HL-60 (cell line): ENCODE measurements at regions not wholly inside any gene's neighbourhood (a gene's known extent, or its start where the extent isn't known, plus 50 kb on each side); places are given as distances from the start of the nearest gene placed in this dataset.

Experiments used
- DNase-seq, 2 experiments: peaks; one replicate each; pipeline ENCODE4 v3.0.0-alpha.2; 2010 to 2020; ENCODE audit warnings: low read depth in 1 of 2, low spot score in 1 of 2
- H3K27ac ChIP-seq: fragments of 250-450 bp; sonication (Bioruptor Pico); replicated peaks from 2 replicates; pipeline ENCODE4 v1.5.1; 2020; ENCODE audit warnings: mild to moderate bottlenecking, moderate library complexity
- H3K27me3 ChIP-seq: fragments of 250-450 bp; sonication (Bioruptor Pico); 2 replicates; pipeline ENCODE4 v1.5.1; 2021; ENCODE audit warnings: mild to moderate bottlenecking, moderate library complexity; ENCODE audit not compliant: insufficient read depth, poor library complexity, severe bottlenecking
- H3K4me3 ChIP-seq: replicated peaks from 2 replicates; pipeline ENCODE4 v1.5.1; 2011; ENCODE audit warnings: mild to moderate bottlenecking, control low read depth, low read length; ENCODE audit not compliant: insufficient read depth
- GABPA ChIP-seq: IDR thresholded peaks from 2 replicates; pipeline ENCODE4 v1.6.1; 2012; ENCODE audit warnings: low read depth
- POLR2AphosphoS5 ChIP-seq: IDR thresholded peaks from 2 replicates; pipeline ENCODE4 v1.6.1; 2012; ENCODE audit warnings: low read depth
- SPI1 ChIP-seq: IDR thresholded peaks from 2 replicates; pipeline ENCODE4 v1.6.1; 2012; ENCODE audit warnings: low read depth, mild to moderate bottlenecking, borderline replicate concordance
- TF ChIP-seq, protein P1 (sequence below): IDR thresholded peaks from 2 replicates; pipeline ENCODE4 v1.6.1; 2012; ENCODE audit warnings: low read depth; ENCODE audit not compliant: insufficient replicate concordance
- TF ChIP-seq, protein P2 (sequence below): IDR thresholded peaks from one replicate; pipeline ENCODE4 v1.5.1; 2011; ENCODE audit warnings: low read length, control low read depth, inconsistent platforms; ENCODE audit not compliant: insufficient read depth

DNA sequence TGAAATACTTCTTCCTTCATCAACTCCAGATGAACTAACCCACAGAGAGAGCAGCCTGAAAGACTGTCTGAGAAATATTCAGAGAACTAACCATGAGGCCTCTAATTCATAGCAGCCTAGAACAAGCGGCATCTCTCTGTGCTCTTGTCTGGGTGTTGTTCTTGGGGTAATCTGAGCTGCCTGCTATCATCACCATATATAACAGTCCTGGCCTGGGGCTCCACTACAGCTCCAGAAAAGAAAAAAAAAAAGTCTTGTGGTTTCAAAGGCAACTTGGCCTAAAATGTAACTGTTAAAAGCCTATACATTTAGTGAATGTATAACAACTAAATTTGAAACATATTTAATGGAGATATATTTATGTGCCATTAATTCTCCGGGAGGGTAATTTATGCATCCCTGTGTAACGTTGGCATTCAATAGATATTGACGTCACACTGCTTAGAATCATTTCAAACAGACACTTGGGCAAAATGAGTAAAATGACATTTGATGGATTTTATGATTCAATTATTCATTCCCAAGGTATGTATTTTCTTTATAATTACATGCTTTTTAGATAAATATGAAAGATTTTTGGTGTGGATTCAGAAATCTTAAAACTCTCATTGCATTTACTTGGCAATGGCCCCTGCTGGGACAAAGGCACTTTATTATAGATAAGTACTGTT is 294.3 kb downstream of the HRH4 start:
- Histone ChIP-seq H3K27ac (no peak overlapping the region), H3K27me3 (peaks cover 4% of the 10 kb centered on the region), H3K4me3 (no peak overlapping the region)
- no peak for DNase-seq
- TF ChIP-seq, protein P1, sequence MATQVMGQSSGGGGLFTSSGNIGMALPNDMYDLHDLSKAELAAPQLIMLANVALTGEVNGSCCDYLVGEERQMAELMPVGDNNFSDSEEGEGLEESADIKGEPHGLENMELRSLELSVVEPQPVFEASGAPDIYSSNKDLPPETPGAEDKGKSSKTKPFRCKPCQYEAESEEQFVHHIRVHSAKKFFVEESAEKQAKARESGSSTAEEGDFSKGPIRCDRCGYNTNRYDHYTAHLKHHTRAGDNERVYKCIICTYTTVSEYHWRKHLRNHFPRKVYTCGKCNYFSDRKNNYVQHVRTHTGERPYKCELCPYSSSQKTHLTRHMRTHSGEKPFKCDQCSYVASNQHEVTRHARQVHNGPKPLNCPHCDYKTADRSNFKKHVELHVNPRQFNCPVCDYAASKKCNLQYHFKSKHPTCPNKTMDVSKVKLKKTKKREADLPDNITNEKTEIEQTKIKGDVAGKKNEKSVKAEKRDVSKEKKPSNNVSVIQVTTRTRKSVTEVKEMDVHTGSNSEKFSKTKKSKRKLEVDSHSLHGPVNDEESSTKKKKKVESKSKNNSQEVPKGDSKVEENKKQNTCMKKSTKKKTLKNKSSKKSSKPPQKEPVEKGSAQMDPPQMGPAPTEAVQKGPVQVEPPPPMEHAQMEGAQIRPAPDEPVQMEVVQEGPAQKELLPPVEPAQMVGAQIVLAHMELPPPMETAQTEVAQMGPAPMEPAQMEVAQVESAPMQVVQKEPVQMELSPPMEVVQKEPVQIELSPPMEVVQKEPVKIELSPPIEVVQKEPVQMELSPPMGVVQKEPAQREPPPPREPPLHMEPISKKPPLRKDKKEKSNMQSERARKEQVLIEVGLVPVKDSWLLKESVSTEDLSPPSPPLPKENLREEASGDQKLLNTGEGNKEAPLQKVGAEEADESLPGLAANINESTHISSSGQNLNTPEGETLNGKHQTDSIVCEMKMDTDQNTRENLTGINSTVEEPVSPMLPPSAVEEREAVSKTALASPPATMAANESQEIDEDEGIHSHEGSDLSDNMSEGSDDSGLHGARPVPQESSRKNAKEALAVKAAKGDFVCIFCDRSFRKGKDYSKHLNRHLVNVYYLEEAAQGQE = no peak

DNA sequence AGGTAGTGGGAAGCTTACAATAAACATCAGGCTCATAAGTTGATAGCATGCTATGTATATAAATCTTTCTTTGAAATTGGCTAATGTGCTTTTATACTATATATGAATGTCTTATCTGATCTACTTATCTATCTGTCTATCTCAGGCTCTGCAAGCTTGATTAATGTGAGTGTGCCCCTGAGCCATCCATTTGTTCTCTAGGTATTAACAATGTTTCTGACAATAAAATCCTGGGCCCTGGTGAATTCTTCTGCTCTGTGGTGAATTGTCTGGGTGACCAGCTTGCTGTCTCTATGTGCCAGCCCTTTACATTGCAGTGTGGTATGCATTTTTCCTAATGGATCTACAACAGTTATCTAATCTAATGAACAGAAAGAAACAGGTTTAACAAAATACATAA is 295.9 kb downstream of the HRH4 start:
- no peak overlapping the region for H3K27ac ChIP-seq
- no peak for DNase-seq
- no peak overlapping the region for H3K4me3 ChIP-seq
- peaks cover 4% of the 10 kb centered on the region for H3K27me3 ChIP-seq
- TF ChIP-seq, protein P1 = no peak
- TF ChIP-seq GABPA = no peak
- TF ChIP-seq SPI1 = no peak
- TF ChIP-seq, protein P2, sequence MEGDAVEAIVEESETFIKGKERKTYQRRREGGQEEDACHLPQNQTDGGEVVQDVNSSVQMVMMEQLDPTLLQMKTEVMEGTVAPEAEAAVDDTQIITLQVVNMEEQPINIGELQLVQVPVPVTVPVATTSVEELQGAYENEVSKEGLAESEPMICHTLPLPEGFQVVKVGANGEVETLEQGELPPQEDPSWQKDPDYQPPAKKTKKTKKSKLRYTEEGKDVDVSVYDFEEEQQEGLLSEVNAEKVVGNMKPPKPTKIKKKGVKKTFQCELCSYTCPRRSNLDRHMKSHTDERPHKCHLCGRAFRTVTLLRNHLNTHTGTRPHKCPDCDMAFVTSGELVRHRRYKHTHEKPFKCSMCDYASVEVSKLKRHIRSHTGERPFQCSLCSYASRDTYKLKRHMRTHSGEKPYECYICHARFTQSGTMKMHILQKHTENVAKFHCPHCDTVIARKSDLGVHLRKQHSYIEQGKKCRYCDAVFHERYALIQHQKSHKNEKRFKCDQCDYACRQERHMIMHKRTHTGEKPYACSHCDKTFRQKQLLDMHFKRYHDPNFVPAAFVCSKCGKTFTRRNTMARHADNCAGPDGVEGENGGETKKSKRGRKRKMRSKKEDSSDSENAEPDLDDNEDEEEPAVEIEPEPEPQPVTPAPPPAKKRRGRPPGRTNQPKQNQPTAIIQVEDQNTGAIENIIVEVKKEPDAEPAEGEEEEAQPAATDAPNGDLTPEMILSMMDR = no peak
- no peak for TF ChIP-seq POLR2AphosphoS5

DNA sequence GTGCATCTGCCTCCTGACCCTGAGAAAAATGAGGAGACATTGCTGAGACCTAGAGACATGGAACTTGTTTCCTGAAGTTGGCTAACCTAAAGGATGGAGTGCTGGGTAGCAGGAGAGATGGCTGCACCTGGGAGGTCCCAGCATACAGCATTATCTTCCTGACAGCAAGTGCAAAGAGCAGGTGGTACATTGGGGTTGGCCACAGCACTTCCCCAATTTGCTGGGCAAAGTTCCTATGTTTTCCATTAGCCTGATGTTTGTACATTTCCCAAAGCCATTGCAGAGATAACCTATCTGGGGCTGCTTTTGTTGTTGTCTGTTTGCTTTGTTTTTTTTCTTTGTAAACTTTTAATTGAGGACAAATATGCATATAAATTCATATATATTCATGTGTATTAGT is 296.7 kb downstream of the HRH4 start:
- H3K27ac ChIP-seq = no peak overlapping the region
- no peak overlapping the region for H3K4me3 ChIP-seq
- H3K27me3 ChIP-seq = peaks cover 4% of the 10 kb centered on the region
- no peak for DNase-seq
- TF ChIP-seq, protein P2 = no peak
- peak; percentile 73 for TF ChIP-seq SPI1

DNA sequence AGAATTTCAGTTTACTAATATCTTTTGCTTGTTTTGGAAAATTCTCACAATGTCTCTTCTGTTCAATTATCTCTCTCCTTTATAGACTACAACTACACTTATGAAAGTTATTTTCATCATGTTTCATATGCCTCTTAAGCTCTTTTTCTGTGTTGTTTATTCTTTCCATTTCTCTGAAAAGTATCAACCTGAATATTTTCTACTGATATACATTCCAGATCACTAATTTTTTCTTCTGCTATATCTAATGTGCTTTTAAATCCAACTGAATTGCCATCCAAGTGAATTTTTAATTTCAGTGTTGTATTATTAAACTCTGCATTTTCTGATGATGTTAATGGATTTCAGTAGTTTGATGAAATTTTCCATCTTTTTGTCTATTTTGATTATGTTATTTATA is 301.3 kb downstream of the HRH4 start:
- H3K4me3 ChIP-seq = no peak overlapping the region
- TF ChIP-seq GABPA (no peak), POLR2AphosphoS5 (no peak), SPI1 (no peak)
- TF ChIP-seq, protein P2 = no peak
- TF ChIP-seq, protein P1 = no peak
- no peak for DNase-seq

More for the DNA sequence above, 301.3 kb downstream of the HRH4 start:
- Histone ChIP-seq H3K27ac (no peak overlapping the region), H3K27me3 (no peaks in the 10 kb centered on the region)
